Ovary (tissue), 3 donors: ENCODE measurements at regions not wholly inside any gene's neighbourhood (a gene's known extent, or its start where the extent isn't known, plus 50 kb on each side); places are given as distances from the start of the nearest gene placed in this dataset.

Experiments
- CTCF ChIP-seq, 3 donors: fragments of 450-650 bp in 2 of 3; fragments of 200-600 bp in 1 of 3; IDR thresholded peaks; one replicate each; pipeline versions ENCODE4 v1.5.1 to v1.8.0; 2016 to 2022; ENCODE audit warnings: antibody characterized with exemption in 3 of 3, mild to moderate bottlenecking in 1 of 3
- EP300 ChIP-seq: sonication (generic); formaldehyde crosslinking; IDR thresholded peaks from one replicate; pipeline ENCODE4 v1.6.1; 2017; ENCODE audit warnings: antibody characterized with exemption
- POLR2A ChIP-seq: fragments of 450-650 bp; IDR thresholded peaks from one replicate; pipeline ENCODE4 v1.6.1; 2017; ENCODE audit warnings: antibody characterized with exemption, mild to moderate bottlenecking, moderate library complexity
- donor health status: DM: no; HTN: no; CAD: no.

GRCh38 chr18:30920351-30920750 lies 122.2 kb downstream of the DSC3 start:
- TF ChIP-seq CTCF (IDR thresholded peaks at IDR 0.05) (no peak), POLR2A (no peak), EP300 (no peak)
